GM19099 (cell line): ENCODE measurements at regions not wholly inside any gene's neighbourhood (a gene's known extent, or its start where the extent isn't known, plus 50 kb on each side); places are given as distances from the start of the nearest gene placed in this dataset.

Source experiments
- POLR2A ChIP-seq: IDR thresholded peaks from 3 replicates; pipeline ENCODE4 v1.6.1; 2011; ENCODE audit warnings: low read depth; ENCODE audit not compliant: insufficient read length; ENCODE audit errors: extremely low read depth

GRCh38 chr5:88666761-88667495 is 216.1 kb downstream of the MEF2C start:
- TF ChIP-seq POLR2A = peak; percentile 5

- TF ChIP-seq POLR2A = no peak
These were observed 217.2 kb downstream of the MEF2C start for GRCh38 chr5:88665750-88666215.

GRCh38 chr5:88664645-88665044 is 218.3 kb downstream of the MEF2C start:
- TF ChIP-seq POLR2A = no peak

GRCh38 chr5:88663793-88664216 is 219.2 kb downstream of the MEF2C start:
- TF ChIP-seq POLR2A = no peak

- no peak for TF ChIP-seq POLR2A
These were observed 220.1 kb downstream of the MEF2C start for GRCh38 chr5:88662846-88663245.

GRCh38 chr5:88661806-88662207 is 221.2 kb downstream of the MEF2C start:
- TF ChIP-seq POLR2A = no peak

- TF ChIP-seq POLR2A = peak; percentile 47
These were observed 221.8 kb downstream of the MEF2C start for GRCh38 chr5:88660947-88661805.

GRCh38 chr5:88660264-88660946 is 222.6 kb downstream of the MEF2C start:
- TF ChIP-seq POLR2A = no peak

GRCh38 chr5:88659529-88660263 is 223.3 kb downstream of the MEF2C start:
- TF ChIP-seq POLR2A = no peak

- TF ChIP-seq POLR2A = no peak
These were observed 224.1 kb downstream of the MEF2C start for GRCh38 chr5:88658886-88659285.

- TF ChIP-seq POLR2A = no peak
These were observed 224.8 kb downstream of the MEF2C start for GRCh38 chr5:88657906-88658775.

GRCh38 chr5:88657136-88657535 is 225.8 kb downstream of the MEF2C start:
- TF ChIP-seq POLR2A = no peak

- TF ChIP-seq POLR2A = no peak
These were observed 226.6 kb downstream of the MEF2C start for GRCh38 chr5:88656221-88656950.
